ENCODE measurements at regions not wholly inside any gene's neighbourhood (a gene's known extent, or its start where the extent isn't known, plus 50 kb on each side); places are given as distances from the start of the nearest gene placed in this dataset.

GRCh38 chr4:138851391-138852335 is 163.9 kb upstream of the NOCT start:
- DNase-seq: no peak

DNA sequence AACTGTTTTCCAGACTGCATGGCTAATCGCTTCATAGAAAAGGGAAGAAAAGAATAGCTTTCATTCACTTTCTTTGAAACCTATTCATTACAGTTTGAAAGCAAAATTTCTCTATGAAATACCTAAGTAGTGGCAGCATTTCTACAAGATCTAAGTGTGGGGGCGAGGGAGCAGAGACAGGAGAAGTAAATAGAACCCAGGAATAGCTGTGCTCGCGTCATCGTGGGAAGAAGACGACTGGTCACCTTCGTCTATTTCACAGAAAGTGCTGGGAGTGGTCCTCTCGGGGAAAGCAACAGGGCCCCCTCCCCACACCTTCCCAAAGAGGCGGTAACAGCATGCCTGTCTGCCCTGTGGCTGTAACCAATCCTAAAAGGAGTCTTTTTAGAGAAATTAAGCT is 169.9 kb upstream of the NOCT start:
- DNase-seq: no peak

GRCh38 chr4:138845054-138845453 is 170.5 kb upstream of the NOCT start:
- no peak for DNase-seq

- no peak for DNase-seq
These were observed 172.0 kb upstream of the NOCT start for GRCh38 chr4:138843616-138844015.

- no peak for DNase-seq
These were observed 174.2 kb upstream of the NOCT start for GRCh38 chr4:138841343-138841742.

DNA sequence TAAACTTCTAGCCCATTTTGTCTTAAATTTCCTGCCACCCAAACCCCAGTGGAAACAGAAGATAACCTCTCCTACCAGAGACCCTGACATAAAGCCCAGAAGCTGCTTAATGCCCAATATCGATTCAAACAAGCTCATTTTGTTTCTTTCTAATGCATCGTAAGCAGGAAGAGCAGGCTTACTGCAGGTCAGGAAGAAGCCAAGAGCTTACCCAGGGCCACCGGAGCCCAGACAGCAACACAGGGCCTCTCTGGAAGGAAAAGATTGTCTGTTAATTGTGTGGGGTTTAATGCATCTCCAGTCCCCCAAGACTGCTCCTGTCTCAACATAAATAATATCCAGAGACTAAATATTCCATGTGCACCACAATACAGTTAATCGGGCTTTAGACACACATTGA is 177.3 kb upstream of the NOCT start:
- DNase-seq: no peak

DNA sequence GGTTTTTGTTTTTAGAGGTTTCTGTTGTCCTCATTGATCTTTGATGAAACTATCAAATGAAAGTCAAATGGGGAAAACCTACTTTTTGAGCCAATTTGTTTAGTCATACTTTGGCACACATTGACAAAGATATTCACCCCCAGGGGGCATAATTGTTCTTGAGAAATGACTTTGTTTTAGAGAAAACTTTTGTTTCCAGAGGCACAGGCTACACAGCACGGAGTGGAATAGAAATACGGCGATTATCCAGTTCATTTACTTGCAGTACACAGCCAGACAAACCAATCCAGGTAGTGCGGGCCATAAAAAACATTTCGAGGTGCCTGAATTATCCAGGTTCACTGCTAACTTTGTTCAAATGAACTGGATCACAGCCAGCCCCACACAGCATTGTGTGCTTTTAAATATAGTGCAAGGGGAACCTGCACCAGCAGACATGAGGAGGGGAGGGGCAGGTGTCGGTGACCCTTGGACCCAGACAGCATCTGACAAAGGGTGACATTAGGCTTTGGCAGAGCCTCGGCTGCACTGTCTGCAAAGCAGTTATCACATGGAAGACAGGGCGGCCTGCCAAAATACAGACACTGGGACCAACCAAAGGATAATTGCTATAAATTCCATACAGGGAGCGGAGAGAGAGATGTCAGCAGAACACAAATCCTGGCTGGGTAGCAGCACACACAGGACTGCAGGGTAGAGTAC is 179.6 kb upstream of the NOCT start:
- no peak for DNase-seq

DNA sequence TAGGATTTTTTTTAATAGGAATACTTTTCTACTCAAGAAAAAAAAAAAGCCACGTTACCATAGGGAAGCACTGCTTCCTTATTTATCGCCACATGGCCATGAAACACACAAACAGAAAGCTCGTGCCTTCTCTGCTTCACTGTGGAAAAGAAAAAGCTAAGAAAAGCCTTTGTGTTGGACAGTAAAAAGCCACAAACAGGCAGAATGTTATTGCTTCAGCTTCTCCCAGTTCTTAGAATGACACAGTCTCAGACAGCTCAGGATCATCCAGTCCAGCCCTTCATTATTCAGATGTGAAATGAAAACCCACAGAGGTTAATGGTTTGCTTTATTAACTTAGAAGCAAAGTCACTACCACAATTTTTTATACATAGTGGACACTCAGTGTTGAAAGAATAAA is 181.6 kb upstream of the NOCT start:
- DNase-seq: no peak

GRCh38 chr4:138832563-138832962 is 183.0 kb upstream of the NOCT start:
- no peak for DNase-seq

DNA sequence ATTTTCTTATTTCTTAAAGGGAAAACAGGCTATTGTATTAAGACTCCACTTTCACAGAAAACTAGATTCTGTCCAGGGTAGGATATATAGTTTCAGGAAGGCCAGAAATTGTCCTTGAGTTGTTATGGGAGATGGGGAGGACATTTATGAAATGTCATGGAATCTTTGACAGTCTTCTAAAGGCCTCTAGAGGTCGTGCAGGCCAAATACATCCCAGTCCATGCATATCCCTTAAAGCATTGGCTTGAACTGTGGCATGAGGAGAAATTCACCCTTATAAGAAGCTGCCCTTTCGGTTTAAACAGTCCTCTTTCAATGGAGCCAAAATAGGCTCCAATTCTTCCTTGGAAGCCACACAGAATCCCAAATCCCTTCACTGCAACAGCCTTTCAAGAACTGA is 183.6 kb upstream of the NOCT start:
- no peak for DNase-seq

DNA sequence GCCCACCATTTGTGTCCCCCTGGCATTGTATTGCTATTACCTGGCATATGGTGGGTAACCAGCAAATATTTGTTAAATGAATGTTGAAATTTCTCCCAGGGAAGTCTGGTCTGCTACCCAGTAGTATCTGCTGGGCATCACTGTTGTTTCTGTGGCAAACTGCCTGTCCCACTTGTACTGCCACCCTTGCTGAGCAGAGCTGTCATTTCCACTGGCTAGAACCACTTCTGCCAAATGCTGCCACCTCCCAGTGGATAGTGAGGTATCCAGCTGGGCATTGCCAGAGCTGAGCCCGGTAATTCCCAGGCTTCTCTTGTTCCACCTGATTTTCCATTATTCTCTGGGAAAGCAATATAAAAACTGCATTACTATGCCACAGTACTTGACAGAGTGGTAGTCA is 186.7 kb upstream of the NOCT start:
- no peak for DNase-seq

DNA sequence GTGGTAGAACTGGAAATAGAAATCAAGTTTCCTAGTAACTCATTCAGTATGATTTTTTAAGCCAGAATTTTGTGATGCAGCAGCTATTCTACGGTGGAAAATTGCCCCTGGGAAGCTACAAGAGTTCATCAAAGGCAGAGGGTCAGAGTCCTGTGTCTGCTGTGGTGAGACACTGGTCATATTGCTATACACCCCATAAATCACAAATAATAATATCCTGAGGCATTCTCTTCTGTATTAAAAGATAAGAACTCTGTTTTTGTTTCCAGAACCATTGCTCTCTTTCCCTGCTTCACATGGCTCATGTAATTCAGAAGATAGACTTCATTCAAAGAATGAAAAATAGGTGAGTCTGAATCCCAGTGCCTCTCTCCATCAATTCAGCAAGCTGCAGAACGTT is 188.8 kb upstream of the NOCT start:
- no peak for DNase-seq

- DNase-seq: no peak
These were observed 189.3 kb upstream of the NOCT start for GRCh38 chr4:138826322-138826721.

GRCh38 chr4:138821331-138821730 is 194.2 kb upstream of the NOCT start:
- DNase-seq: no peak

GRCh38 chr4:138816875-138817274 is 198.7 kb upstream of the NOCT start:
- DNase-seq: no peak

GRCh38 chr4:138815811-138816210 is 199.8 kb upstream of the NOCT start:
- DNase-seq: no peak

- DNase-seq: no peak
These were observed 209.8 kb upstream of the NOCT start for GRCh38 chr4:138805736-138806135.

- DNase-seq: no peak
These were observed 210.9 kb upstream of the NOCT start for GRCh38 chr4:138804711-138805110.

DNA sequence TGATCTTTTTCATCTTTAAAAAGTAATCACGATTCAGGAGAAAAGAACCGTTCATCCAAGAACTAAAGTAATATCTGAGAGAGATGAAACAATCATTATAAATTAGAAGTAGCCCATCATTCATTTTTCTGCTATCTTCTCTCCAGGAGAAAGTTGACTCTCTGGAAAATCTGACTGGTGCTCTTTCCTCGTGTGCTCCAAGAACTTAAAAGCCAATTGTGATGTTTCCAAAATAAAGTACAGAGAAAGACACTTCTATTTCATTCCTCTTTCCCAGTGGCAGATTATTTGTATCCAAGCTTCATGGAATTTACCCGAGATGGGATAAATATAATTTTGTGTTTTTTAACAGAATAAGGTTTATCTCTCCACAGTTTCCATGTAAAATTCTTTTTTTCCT is 212.5 kb upstream of the NOCT start:
- DNase-seq: no peak

DNA sequence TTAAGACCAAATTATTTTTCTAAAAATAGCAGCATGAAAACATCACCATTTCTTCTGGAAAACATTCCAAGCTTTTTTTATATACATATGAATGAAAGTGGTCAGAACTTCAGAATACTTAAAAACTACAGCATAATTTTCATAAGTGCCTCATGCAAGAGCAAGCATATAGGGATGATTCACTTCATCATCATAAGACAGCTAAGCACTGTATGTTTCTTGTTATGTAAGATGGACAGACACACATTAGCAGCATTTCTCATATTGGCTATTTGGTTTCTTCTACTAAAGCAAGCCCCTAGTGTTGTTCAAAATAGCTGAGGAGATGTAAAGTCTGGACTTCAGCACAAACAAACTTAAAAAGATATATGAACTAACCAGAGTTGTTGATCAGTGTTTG is 213.1 kb upstream of the NOCT start:
- no peak for DNase-seq

- DNase-seq: no peak
These were observed 215.2 kb upstream of the NOCT start for GRCh38 chr4:138800421-138800820.

- no peak for DNase-seq
These were observed 217.2 kb upstream of the NOCT start for GRCh38 chr4:138798404-138798803.

DNA sequence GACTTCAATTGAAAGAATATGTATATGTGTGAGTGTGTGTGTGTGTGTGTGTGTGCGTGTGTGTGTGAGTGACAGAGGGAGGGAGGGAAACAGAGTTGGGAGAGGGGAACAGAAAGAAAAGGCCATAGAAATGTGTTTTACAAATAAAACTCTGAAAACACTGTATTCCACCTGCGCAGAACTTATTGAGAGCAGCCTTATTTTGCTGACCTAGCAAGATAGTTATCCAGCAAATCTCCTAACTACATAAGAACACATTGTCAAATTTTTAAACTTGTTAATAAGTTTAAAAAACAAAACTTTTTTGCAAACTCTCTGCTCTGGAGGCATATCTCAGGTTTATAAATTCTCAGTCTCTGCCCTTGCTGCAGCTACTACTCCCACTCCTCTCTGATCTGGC is 217.9 kb upstream of the NOCT start:
- DNase-seq: no peak

DNA sequence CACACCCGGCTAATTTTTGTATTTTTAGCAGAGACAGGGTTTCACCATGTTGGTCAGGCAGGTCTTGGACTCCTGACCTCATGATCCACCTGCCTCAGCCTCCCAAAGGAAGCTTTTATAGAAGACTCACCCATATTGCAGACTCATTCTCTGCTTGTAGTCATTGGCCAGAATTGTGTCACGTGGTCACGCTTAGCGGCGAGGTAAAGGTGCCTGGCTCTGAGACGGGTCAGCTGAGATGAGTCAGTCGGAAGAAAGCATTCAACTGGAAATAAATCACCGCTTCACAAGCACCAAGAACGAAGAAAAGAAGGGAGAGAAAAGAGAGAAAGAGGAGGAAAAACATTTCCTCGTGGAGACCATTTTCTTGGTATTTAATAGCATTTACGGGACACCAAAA is 218.8 kb upstream of the NOCT start:
- no peak for DNase-seq

Measured in CD4-positive, alpha-beta T cell treated with Interferon gamma for 1 hour (primary cell).